Neural cell (in vitro differentiated cells): ENCODE measurements at regions not wholly inside any gene's neighbourhood (a gene's known extent, or its start where the extent isn't known, plus 50 kb on each side); places are given as distances from the start of the nearest gene placed in this dataset.

Experiments
- H2AFZ ChIP-seq: fragments of 200-600, 300-800 bp; sonication (generic), shearing (Covaris generic); 2 replicates; pipeline ENCODE4 v1.6.0; 2014; ENCODE audit warnings: low read depth, mild to moderate bottlenecking, antibody characterized with exemption, low read length, moderate library complexity
- H3F3A ChIP-seq: fragments of 200-600 bp; shearing (Covaris generic); 2 replicates; pipeline ENCODE4 v1.6.1; 2016; ENCODE audit warnings: mild to moderate bottlenecking, moderate library complexity, mixed read lengths, antibody characterized with exemption, low read length; ENCODE audit not compliant: insufficient read depth, poor library complexity, severe bottlenecking
- H3K27ac ChIP-seq: fragments of 200-600, 300-800 bp; sonication (generic), shearing (Covaris generic); 2 replicates; pipeline ENCODE4 v1.5.1; 2014; ENCODE audit warnings: mild to moderate bottlenecking, low read length, moderate library complexity
- H3K27me3 ChIP-seq: fragments of 300-800, 200-600 bp; sonication (generic), shearing (Covaris generic); 2 replicates; pipeline ENCODE4 v1.6.0; 2014; ENCODE audit warnings: mild to moderate bottlenecking, low read depth, low read length, moderate library complexity; ENCODE audit not compliant: insufficient read depth
- H3K36me3 ChIP-seq: fragments of 300-800, 200-600 bp; sonication (generic), shearing (Covaris generic); 2 replicates; pipeline ENCODE4 v1.5.1; 2014; ENCODE audit warnings: mild to moderate bottlenecking, antibody characterized with exemption, low read length, moderate library complexity; ENCODE audit not compliant: insufficient read depth
- H3K4me2 ChIP-seq: fragments of 300-800, 200-600 bp; sonication (generic), shearing (Covaris generic); 2 replicates; pipeline ENCODE4 v1.6.0; 2014; ENCODE audit warnings: mild to moderate bottlenecking, low read length
- H3K4me3 ChIP-seq: fragments of 300-800, 200-600 bp; sonication (generic), shearing (Covaris generic); 2 replicates; pipeline ENCODE4 v1.5.1; 2014; ENCODE audit warnings: mild to moderate bottlenecking, low read length, moderate library complexity
- H3K79me2 ChIP-seq: fragments of 200-600 bp; shearing (Covaris generic); replicated peaks from 2 replicates; pipeline ENCODE4 v1.6.0; 2014; ENCODE audit warnings: mild to moderate bottlenecking, low read length, moderate library complexity; ENCODE audit not compliant: insufficient read depth
- H3K9ac ChIP-seq: fragments of 300-800, 200-600 bp; sonication (generic), shearing (Covaris generic); 2 replicates; pipeline ENCODE4 v1.6.1; 2016; ENCODE audit warnings: mild to moderate bottlenecking, low read length, mixed read lengths
- H3K9me2 ChIP-seq: fragments of 200-600 bp; shearing (Covaris generic); 2 replicates; pipeline ENCODE4 v1.6.1; 2016; ENCODE audit warnings: mild to moderate bottlenecking, low read length, mixed read lengths; ENCODE audit not compliant: insufficient read depth
- H3K9me3 ChIP-seq: fragments of 200-600, 300-800 bp; sonication (generic), shearing (Covaris generic); 2 replicates; pipeline ENCODE4 v1.6.1; 2016; ENCODE audit warnings: mild to moderate bottlenecking, mixed run types, low read length, moderate library complexity, mixed read lengths
- H4K20me1 ChIP-seq: fragments of 200-600 bp; shearing (Covaris generic); 2 replicates; pipeline ENCODE4 v1.6.1; 2016; ENCODE audit warnings: mild to moderate bottlenecking, mixed run types; ENCODE audit not compliant: insufficient read depth
- EP300 ChIP-seq: fragments of 450-650 bp; conservative IDR thresholded peaks from 2 replicates; pipeline ENCODE4 v1.6.1; 2014; ENCODE audit warnings: antibody characterized with exemption, mild to moderate bottlenecking, moderate library complexity; ENCODE audit not compliant: poor library complexity, severe bottlenecking
- EZH2 ChIP-seq: fragments of 200-600, 300-800 bp; shearing (Covaris generic), sonication (generic); IDR thresholded peaks from 2 replicates; pipeline ENCODE4 v1.6.1; 2014; ENCODE audit warnings: antibody characterized with exemption, low read length, borderline replicate concordance, mild to moderate bottlenecking; ENCODE audit not compliant: insufficient read depth, poor library complexity, severe bottlenecking
- MXI1 ChIP-seq: fragments of 450-650 bp; conservative IDR thresholded peaks from 2 replicates; pipeline ENCODE4 v1.6.1; 2014; ENCODE audit warnings: antibody characterized with exemption, mild to moderate bottlenecking; ENCODE audit not compliant: poor library complexity, severe bottlenecking
- POLR2AphosphoS5 ChIP-seq: IDR thresholded peaks from 2 replicates; pipeline ENCODE4 v1.6.1; 2012
- RAD21 ChIP-seq: fragments of 450-650 bp; conservative IDR thresholded peaks from 2 replicates; pipeline ENCODE4 v1.6.1; 2014; ENCODE audit warnings: antibody characterized with exemption, mild to moderate bottlenecking, moderate library complexity
- SMC3 ChIP-seq: fragments of 450-650 bp; conservative IDR thresholded peaks from 2 replicates; pipeline ENCODE4 v1.6.1; 2014; ENCODE audit warnings: antibody characterized with exemption, mild to moderate bottlenecking, moderate library complexity; ENCODE audit not compliant: poor library complexity
- TAF1 ChIP-seq: IDR thresholded peaks from 2 replicates; pipeline ENCODE4 v1.6.1; 2012; ENCODE audit warnings: low read depth
- TF ChIP-seq, protein P1 (sequence below): IDR thresholded peaks from 2 replicates; pipeline ENCODE4 v1.6.1; 2012; ENCODE audit warnings: borderline replicate concordance
- TF ChIP-seq, protein P2 (sequence below): fragments of 450-650 bp; IDR thresholded peaks from 2 replicates; pipeline ENCODE4 v1.5.1; 2014; ENCODE audit warnings: antibody characterized with exemption, mild to moderate bottlenecking, moderate library complexity; ENCODE audit not compliant: poor library complexity, severe bottlenecking

DNA sequence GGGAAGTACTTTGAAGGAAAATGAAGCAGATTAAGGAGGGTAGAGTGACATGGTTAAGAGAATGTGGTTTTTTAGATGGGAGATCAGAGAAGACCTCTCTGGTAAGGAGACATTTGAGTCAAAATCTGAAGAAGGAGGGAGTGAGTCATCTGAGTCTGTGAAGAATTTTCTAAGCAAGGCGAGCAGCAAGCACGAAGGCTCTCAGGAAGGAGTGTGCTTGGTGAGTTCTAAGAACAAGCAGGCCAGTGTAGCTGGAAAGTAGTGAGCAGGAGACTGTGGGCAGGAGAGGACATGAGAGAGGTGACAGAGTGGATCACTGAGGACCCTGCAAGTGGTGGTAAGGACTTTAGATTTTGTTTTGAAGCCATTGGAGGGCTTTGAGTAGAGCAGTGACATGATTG lies 76.3 kb upstream of the FUT8 start:
- Histone ChIP-seq H3K36me3 (no peaks in the 10 kb centered on the region), H3K9ac (no peak overlapping the region), H3K27ac (no peak overlapping the region), H2AFZ (no peak overlapping the region), H3K9me3 (no peaks in the 10 kb centered on the region), H3K79me2 (no peaks in the 10 kb centered on the region), H4K20me1 (no peaks in the 10 kb centered on the region), H3K4me3 (no peak overlapping the region), H3K4me2 (no peak overlapping the region), H3F3A (no peaks in the 10 kb centered on the region), H3K27me3 (no peaks in the 10 kb centered on the region), H3K9me2 (no peaks in the 10 kb centered on the region)
- TF ChIP-seq SMC3 (no peak), EZH2 (no peak), POLR2AphosphoS5 (no peak), MXI1 (no peak), TAF1 (no peak), RAD21 (no peak), EP300 (no peak)
- TF ChIP-seq, protein P1, sequence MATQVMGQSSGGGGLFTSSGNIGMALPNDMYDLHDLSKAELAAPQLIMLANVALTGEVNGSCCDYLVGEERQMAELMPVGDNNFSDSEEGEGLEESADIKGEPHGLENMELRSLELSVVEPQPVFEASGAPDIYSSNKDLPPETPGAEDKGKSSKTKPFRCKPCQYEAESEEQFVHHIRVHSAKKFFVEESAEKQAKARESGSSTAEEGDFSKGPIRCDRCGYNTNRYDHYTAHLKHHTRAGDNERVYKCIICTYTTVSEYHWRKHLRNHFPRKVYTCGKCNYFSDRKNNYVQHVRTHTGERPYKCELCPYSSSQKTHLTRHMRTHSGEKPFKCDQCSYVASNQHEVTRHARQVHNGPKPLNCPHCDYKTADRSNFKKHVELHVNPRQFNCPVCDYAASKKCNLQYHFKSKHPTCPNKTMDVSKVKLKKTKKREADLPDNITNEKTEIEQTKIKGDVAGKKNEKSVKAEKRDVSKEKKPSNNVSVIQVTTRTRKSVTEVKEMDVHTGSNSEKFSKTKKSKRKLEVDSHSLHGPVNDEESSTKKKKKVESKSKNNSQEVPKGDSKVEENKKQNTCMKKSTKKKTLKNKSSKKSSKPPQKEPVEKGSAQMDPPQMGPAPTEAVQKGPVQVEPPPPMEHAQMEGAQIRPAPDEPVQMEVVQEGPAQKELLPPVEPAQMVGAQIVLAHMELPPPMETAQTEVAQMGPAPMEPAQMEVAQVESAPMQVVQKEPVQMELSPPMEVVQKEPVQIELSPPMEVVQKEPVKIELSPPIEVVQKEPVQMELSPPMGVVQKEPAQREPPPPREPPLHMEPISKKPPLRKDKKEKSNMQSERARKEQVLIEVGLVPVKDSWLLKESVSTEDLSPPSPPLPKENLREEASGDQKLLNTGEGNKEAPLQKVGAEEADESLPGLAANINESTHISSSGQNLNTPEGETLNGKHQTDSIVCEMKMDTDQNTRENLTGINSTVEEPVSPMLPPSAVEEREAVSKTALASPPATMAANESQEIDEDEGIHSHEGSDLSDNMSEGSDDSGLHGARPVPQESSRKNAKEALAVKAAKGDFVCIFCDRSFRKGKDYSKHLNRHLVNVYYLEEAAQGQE, result no peak
- TF ChIP-seq, protein P2, sequence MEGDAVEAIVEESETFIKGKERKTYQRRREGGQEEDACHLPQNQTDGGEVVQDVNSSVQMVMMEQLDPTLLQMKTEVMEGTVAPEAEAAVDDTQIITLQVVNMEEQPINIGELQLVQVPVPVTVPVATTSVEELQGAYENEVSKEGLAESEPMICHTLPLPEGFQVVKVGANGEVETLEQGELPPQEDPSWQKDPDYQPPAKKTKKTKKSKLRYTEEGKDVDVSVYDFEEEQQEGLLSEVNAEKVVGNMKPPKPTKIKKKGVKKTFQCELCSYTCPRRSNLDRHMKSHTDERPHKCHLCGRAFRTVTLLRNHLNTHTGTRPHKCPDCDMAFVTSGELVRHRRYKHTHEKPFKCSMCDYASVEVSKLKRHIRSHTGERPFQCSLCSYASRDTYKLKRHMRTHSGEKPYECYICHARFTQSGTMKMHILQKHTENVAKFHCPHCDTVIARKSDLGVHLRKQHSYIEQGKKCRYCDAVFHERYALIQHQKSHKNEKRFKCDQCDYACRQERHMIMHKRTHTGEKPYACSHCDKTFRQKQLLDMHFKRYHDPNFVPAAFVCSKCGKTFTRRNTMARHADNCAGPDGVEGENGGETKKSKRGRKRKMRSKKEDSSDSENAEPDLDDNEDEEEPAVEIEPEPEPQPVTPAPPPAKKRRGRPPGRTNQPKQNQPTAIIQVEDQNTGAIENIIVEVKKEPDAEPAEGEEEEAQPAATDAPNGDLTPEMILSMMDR, result no peak

DNA sequence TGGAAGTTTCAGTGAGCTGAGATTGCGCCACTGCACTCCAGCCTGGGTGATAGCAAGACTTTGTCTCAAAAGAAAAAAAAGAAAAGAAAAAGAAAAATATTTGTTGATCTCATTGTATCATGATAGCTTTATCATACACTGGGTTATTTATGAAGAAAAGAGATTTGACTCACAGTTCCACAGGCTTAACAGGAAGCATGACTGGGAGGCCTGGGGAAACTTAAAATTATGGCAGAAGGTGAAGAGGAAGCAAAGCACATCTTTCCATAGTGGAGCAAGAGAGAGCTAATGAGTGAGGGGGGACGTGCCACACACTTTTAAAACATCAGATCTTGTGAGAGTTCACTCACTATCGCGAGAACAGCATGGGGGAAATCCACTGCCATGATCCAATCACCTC lies 72.7 kb upstream of the FUT8 start:
- TF ChIP-seq POLR2AphosphoS5 (no peak), EZH2 (no peak), TAF1 (no peak), SMC3 (no peak), EP300 (no peak)
- TF ChIP-seq, protein P1, result no peak
- TF ChIP-seq, protein P2, result no peak
- no peaks in the 10 kb centered on the region for H3K36me3 ChIP-seq
- no peak overlapping the region for H3K4me3 ChIP-seq
- H3K27ac ChIP-seq, result no peak overlapping the region
- H3K9me3 ChIP-seq, result no peaks in the 10 kb centered on the region
- no peak overlapping the region for H2AFZ ChIP-seq
- H3F3A ChIP-seq, result no peaks in the 10 kb centered on the region
- H3K9ac ChIP-seq, result no peak overlapping the region
- no peaks in the 10 kb centered on the region for H3K79me2 ChIP-seq
- no peaks in the 10 kb centered on the region for H3K9me2 ChIP-seq
- H3K27me3 ChIP-seq, result no peaks in the 10 kb centered on the region
- no peak overlapping the region for H3K4me2 ChIP-seq
- no peaks in the 10 kb centered on the region for H4K20me1 ChIP-seq
